Ishikawa (cell line): ENCODE measurements at regions not wholly inside any gene's neighbourhood (a gene's known extent, or its start where the extent isn't known, plus 50 kb on each side); places are given as distances from the start of the nearest gene placed in this dataset.

Source experiments
- CEBPB ChIP-seq: IDR thresholded peaks from 2 replicates; pipeline ENCODE4 v1.6.1; 2012
- CREB1 ChIP-seq: IDR thresholded peaks from 2 replicates; pipeline ENCODE4 v1.6.1; 2012; ENCODE audit warnings: low read depth
- EGR1 ChIP-seq: IDR thresholded peaks from 2 replicates; pipeline ENCODE4 v1.6.1; 2012
- EP300 ChIP-seq: IDR thresholded peaks from 2 replicates; pipeline ENCODE4 v1.6.1; 2012; ENCODE audit warnings: borderline replicate concordance
- FOXM1 ChIP-seq: IDR thresholded peaks from 2 replicates; pipeline ENCODE4 v1.6.1; 2012; ENCODE audit warnings: low read depth, borderline replicate concordance
- NFIC ChIP-seq: IDR thresholded peaks from 2 replicates; pipeline ENCODE4 v1.6.1; 2012
- RAD21 ChIP-seq: IDR thresholded peaks from 2 replicates; pipeline ENCODE4 v1.6.1; 2012; ENCODE audit warnings: low read depth
- TAF1 ChIP-seq: IDR thresholded peaks from 2 replicates; pipeline ENCODE4 v1.6.1; 2012; ENCODE audit warnings: low read depth, mild to moderate bottlenecking
- TCF12 ChIP-seq: IDR thresholded peaks from 2 replicates; pipeline ENCODE4 v1.6.1; 2012; ENCODE audit warnings: low read depth
- TEAD4 ChIP-seq: IDR thresholded peaks from 2 replicates; pipeline ENCODE4 v1.6.1; 2012
- YY1 ChIP-seq: IDR thresholded peaks from 2 replicates; pipeline ENCODE4 v1.6.1; 2012; ENCODE audit warnings: low read depth
- ZBTB7A ChIP-seq: IDR thresholded peaks from 2 replicates; pipeline ENCODE4 v1.6.1; 2012; ENCODE audit warnings: low read depth
- TF ChIP-seq, protein P1 (sequence below): IDR thresholded peaks from 2 replicates; pipeline ENCODE4 v1.6.1; 2012
- TF ChIP-seq, protein P2 (sequence below): IDR thresholded peaks from 2 replicates; pipeline ENCODE4 v1.6.1; 2012
- TF ChIP-seq, protein P3 (sequence below): IDR thresholded peaks from 2 replicates; pipeline ENCODE4 v1.6.1; 2012; ENCODE audit warnings: low read depth, mild to moderate bottlenecking

DNA sequence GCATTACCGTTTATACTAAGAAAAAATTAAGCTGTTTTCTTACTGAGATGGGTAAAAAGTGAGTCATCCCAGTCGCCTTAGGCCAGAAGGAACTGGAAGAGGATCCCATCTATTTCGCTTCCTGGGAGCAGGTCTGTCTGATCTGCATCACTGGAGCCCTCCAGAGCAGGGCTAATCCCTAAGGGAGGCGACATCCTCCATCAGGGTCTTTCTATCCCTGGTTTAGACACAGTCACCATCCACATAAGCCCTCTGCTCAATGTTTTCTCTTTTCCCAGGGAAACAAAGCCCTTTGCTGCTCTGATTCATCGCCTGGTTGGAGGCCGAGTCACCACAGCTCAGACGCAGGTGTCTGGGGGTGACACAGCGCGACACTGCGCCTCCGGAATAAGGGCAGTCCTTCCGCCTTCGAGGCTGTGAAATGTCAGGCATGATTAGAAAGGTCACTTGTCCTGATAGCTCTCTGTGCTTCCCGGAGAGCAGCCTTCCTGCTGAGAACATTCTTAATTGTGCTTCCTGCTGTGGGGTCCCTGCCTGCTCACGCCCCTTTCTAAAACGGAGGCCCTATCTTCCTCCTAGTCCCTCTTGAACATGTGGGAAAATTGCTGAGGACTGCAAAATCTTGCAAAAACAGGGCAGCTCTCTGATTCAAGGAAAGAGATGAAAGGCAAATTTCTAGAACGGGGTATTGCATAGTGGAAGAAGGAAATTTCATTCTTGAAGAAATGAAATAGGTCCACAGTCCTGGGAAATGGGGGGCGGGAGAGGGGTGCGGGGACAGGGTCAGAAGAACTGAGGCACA lies 56.3 kb downstream of the MARCHF4 start:
- TF ChIP-seq ZBTB7A (0 out of 2 replicates have a peak, but pooled peaks have one; percentile 37), TEAD4 (no peak)

DNA sequence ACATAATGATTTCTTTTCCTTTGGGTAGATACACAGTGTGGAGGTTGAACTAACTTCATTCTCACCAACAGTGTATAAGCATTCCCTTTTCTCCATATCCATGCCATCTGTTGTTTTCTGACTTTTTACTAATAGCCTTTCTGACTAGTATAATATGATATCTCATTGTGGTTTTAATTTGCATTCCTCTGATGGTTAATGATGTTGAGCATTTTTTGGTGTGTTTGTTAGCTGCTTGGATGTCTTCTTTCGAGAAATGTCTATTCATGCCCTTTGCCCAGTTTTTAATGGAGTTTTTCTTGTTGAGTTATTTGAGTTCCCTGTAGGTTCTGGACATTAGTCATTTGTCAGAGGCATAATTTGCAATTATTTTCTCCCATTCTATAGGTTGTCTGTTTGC lies 59.8 kb downstream of the MARCHF4 start:
- no peak for TF ChIP-seq YY1
- no peak for TF ChIP-seq CEBPB
- TF ChIP-seq, protein P1, sequence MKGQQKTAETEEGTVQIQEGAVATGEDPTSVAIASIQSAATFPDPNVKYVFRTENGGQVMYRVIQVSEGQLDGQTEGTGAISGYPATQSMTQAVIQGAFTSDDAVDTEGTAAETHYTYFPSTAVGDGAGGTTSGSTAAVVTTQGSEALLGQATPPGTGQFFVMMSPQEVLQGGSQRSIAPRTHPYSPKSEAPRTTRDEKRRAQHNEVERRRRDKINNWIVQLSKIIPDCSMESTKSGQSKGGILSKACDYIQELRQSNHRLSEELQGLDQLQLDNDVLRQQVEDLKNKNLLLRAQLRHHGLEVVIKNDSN, result no peak
- TF ChIP-seq RAD21, result no peak
- no peak for TF ChIP-seq EGR1
- no peak for TF ChIP-seq TEAD4
- no peak for TF ChIP-seq TCF12
- no peak for TF ChIP-seq FOXM1
- TF ChIP-seq CREB1, result no peak
- TF ChIP-seq ZBTB7A, result no peak
- TF ChIP-seq NFIC, result no peak
- TF ChIP-seq, protein P2, sequence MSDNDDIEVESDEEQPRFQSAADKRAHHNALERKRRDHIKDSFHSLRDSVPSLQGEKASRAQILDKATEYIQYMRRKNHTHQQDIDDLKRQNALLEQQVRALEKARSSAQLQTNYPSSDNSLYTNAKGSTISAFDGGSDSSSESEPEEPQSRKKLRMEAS, result no peak
- no peak for TF ChIP-seq EP300

DNA sequence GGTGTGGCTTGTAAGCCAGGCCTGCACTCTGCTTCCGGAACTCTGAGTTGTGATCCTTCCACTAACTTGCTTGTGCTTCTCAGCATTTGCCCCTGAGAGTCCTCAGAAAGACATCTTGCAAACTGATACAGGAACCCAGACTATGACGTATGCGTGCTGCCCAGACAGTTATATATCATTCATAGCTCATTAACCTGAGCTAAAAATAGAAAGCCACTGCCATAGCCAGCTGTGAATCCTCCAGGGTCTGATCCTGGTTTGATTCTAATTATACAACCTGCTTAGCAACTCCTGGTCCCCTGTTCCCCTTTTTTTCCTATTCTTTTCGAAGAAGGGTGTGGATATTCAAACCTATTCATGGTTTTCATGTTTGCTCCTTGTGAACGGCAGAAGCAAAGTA lies 63.7 kb downstream of the MARCHF4 start:
- no peak for TF ChIP-seq ZBTB7A
- no peak for TF ChIP-seq CREB1
- TF ChIP-seq, protein P1, result no peak
- TF ChIP-seq, protein P3, sequence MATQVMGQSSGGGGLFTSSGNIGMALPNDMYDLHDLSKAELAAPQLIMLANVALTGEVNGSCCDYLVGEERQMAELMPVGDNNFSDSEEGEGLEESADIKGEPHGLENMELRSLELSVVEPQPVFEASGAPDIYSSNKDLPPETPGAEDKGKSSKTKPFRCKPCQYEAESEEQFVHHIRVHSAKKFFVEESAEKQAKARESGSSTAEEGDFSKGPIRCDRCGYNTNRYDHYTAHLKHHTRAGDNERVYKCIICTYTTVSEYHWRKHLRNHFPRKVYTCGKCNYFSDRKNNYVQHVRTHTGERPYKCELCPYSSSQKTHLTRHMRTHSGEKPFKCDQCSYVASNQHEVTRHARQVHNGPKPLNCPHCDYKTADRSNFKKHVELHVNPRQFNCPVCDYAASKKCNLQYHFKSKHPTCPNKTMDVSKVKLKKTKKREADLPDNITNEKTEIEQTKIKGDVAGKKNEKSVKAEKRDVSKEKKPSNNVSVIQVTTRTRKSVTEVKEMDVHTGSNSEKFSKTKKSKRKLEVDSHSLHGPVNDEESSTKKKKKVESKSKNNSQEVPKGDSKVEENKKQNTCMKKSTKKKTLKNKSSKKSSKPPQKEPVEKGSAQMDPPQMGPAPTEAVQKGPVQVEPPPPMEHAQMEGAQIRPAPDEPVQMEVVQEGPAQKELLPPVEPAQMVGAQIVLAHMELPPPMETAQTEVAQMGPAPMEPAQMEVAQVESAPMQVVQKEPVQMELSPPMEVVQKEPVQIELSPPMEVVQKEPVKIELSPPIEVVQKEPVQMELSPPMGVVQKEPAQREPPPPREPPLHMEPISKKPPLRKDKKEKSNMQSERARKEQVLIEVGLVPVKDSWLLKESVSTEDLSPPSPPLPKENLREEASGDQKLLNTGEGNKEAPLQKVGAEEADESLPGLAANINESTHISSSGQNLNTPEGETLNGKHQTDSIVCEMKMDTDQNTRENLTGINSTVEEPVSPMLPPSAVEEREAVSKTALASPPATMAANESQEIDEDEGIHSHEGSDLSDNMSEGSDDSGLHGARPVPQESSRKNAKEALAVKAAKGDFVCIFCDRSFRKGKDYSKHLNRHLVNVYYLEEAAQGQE, result no peak
- TF ChIP-seq TCF12, result no peak
- no peak for TF ChIP-seq FOXM1
- TF ChIP-seq EGR1, result no peak
- TF ChIP-seq TEAD4, result no peak
- no peak for TF ChIP-seq CEBPB
- no peak for TF ChIP-seq NFIC

DNA sequence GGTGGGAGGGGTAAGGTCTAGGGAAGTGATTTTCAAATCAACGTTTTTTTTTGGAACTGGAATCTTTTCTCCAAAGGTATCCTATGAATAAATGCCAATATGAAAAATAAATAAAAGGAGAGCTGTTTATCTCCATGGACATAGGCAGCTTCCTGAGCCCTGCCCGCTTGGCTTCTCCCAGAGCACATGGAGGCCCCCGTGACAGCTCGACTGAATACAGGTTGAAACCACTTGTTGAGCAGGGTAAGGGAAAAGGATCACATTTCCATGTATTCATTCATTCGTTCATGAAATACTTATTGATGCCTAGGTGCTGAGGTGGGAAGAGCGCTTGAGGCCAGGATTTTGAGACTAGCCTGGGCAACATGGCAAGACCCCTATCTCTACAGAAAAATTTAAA lies 64.8 kb downstream of the MARCHF4 start:
- TF ChIP-seq CEBPB (no peak), CREB1 (no peak)

DNA sequence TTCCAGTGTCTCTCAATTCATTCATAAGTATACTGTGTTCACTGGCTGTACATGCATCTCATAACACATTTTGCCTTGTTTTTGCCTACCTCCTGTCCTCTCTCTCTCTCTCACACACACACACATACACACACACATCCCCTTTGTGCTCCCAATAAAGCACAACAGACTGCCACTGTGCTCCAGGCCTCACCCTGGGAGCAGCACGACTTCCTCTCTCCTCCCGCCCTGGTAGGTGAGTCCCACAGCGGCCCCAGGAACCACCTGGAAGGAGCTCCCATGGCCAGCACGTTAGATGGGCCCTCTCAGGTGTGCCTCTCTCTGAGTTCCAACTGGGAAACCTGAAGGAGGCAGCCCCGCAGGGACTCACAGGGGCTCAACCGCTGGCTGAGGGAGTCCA lies 65.4 kb downstream of the MARCHF4 start:
- no peak for TF ChIP-seq EGR1
- TF ChIP-seq NFIC, result no peak
- TF ChIP-seq, protein P2, result no peak
- TF ChIP-seq FOXM1, result no peak
- no peak for TF ChIP-seq TAF1
- TF ChIP-seq, protein P3, result no peak
- TF ChIP-seq TCF12, result no peak
- no peak for TF ChIP-seq YY1

DNA sequence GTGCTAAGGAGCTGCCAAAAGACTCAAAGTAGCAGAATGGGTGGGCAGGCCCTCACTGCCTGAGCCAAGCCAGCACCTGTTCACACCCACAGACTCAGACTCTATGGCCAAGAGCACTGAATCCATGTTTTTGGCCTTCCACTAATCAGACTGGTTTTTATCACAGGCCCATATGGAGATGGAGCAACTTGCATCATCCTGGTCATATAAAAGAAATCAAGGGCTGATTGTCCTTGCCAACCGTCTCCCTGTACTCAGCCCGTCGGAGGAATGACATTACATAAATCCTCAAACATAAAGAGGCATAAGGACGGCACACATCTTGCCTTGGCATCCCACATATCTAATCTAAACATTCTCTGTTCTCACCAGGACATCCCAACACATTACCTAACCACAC lies 66.7 kb downstream of the MARCHF4 start:
- no peak for TF ChIP-seq CEBPB
- no peak for TF ChIP-seq TAF1
- TF ChIP-seq TEAD4, result no peak
- no peak for TF ChIP-seq FOXM1
- TF ChIP-seq RAD21, result no peak
- TF ChIP-seq EGR1, result no peak
- no peak for TF ChIP-seq CREB1
- TF ChIP-seq, protein P1, result no peak
- no peak for TF ChIP-seq ZBTB7A
